H54 (cell line): ENCODE measurements at regions not wholly inside any gene's neighbourhood (a gene's known extent, or its start where the extent isn't known, plus 50 kb on each side); places are given as distances from the start of the nearest gene placed in this dataset.

ENCODE experiments used
- DNase-seq: peaks from one replicate; pipeline ENCODE4 v3.0.0; 2011; ENCODE audit warnings: low spot score, mixed read lengths; ENCODE audit not compliant: insufficient read length
- FAIRE-seq: peaks from 3 replicates; lab custom pipeline; 2011; peaks lifted over from hg19 to GRCh38; lab: Jason Lieb, UNC
- POLR2A ChIP-seq: IDR thresholded peaks from 2 replicates; pipeline ENCODE4 v1.6.1; 2011; ENCODE audit warnings: low read depth, mild to moderate bottlenecking, low read length

GRCh38 chr11:11167806-11168205 lies 185.2 kb downstream of the CSNK2A3 start:
- DNase-seq (no peak), FAIRE-seq (no peak)
- TF ChIP-seq POLR2A: no peak

GRCh38 chr11:11164334-11164690 lies 188.7 kb downstream of the CSNK2A3 start:
- no peak for FAIRE-seq
- DNase-seq: no peak
- TF ChIP-seq POLR2A: no peak

GRCh38 chr11:11163669-11164333 lies 189.2 kb downstream of the CSNK2A3 start:
- DNase-seq: no peak
- no peak for TF ChIP-seq POLR2A
- FAIRE-seq: no peak

- DNase-seq: peak; percentile 9
- no peak for TF ChIP-seq POLR2A
- no peak for FAIRE-seq
Measured at GRCh38 chr11:11163236-11163635, 189.8 kb downstream of the CSNK2A3 start.

- no peak for TF ChIP-seq POLR2A
- no peak for FAIRE-seq
- peak; percentile 9 for DNase-seq
Measured at GRCh38 chr11:11157185-11157584, 195.9 kb downstream of the CSNK2A3 start.

- DNase-seq (peak; percentile 46), FAIRE-seq (no peak)
- no peak for TF ChIP-seq POLR2A
Measured at GRCh38 chr11:11155962-11156815, 196.9 kb downstream of the CSNK2A3 start.

GRCh38 chr11:11152877-11153276 lies 200.2 kb downstream of the CSNK2A3 start:
- DNase-seq: no peak
- no peak for FAIRE-seq
- no peak for TF ChIP-seq POLR2A

GRCh38 chr11:11149671-11150459 lies 203.2 kb downstream of the CSNK2A3 start:
- FAIRE-seq (no peak), DNase-seq (no peak)
- TF ChIP-seq POLR2A: no peak

GRCh38 chr11:11148596-11148995 lies 204.5 kb downstream of the CSNK2A3 start:
- no peak for DNase-seq
- TF ChIP-seq POLR2A: no peak
- FAIRE-seq: no peak

- FAIRE-seq: no peak
- TF ChIP-seq POLR2A: no peak
- DNase-seq: no peak
Measured at GRCh38 chr11:11148104-11148509, 204.9 kb downstream of the CSNK2A3 start.

GRCh38 chr11:11146830-11147229 lies 206.2 kb downstream of the CSNK2A3 start:
- no peak for TF ChIP-seq POLR2A
- DNase-seq: no peak
- FAIRE-seq: no peak

- no peak for TF ChIP-seq POLR2A
- FAIRE-seq (no peak), DNase-seq (no peak)
Measured at GRCh38 chr11:11143849-11144248, 209.2 kb downstream of the CSNK2A3 start.

GRCh38 chr11:11142430-11142829 lies 210.6 kb downstream of the CSNK2A3 start:
- TF ChIP-seq POLR2A: no peak
- no peak for DNase-seq
- no peak for FAIRE-seq

- no peak for FAIRE-seq
- no peak for DNase-seq
- TF ChIP-seq POLR2A: no peak
Measured at GRCh38 chr11:11141065-11141464, 212.0 kb downstream of the CSNK2A3 start.
